ENCODE measurements at regions not wholly inside any gene's neighbourhood (a gene's known extent, or its start where the extent isn't known, plus 50 kb on each side); places are given as distances from the start of the nearest gene placed in this dataset.

DNA sequence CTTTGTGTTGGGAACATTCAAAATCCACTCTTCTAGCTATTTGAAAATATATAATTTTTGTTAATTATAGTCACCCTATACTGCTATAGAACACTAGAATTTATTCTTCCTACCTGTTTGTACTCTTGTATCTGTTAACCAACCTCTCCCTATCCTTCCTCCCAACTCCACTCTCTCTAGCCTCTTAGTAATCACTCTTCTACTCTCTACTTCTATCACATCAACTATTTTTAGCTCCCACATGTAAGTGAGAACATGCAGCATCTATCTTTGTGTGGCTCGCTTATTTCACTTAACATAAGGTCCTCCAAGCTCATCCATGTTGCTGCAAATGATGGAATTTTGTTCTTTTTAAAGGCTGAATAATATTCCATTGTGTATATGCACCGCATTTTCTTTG, 537.3 kb downstream of the MID1IP1 start:
- in situ Hi-C loops (cut with MboI; ENCODE audit: low sequenced_read_pairs) (no loop called here), dilution Hi-C loops (cut with HindIII; ENCODE audit: low sequenced_read_pairs, unreplicated experiment) (no loop called here), intact Hi-C loops (cut with micrococcal nuclease) (no loop called here)
- no peak overlapping the region for H2AK5ac ChIP-seq (ENCODE audit: low read depth, low read length)
- no peaks in the 10 kb centered on the region for H3K9me3 ChIP-seq (ENCODE audit: control insufficient read depth, insufficient read depth, low read length)
- no peak overlapping the region for H3K27ac ChIP-seq (ENCODE audit: insufficient read depth, low read length)
- no peak overlapping the region for H3K56ac ChIP-seq (ENCODE audit: extremely low read depth, insufficient read depth, low read length)
- BruUV-seq (replicated peaks) = no TSS peak
- H2AK9ac ChIP-seq (replicated peaks; ENCODE audit: low read depth, low read length, poor library complexity) = no peak overlapping the region
- no peak overlapping the region for H3K4ac ChIP-seq (ENCODE audit: low read depth, low read length)
- no peaks in the 10 kb centered on the region for H3K4me1 ChIP-seq (ENCODE audit: control insufficient read depth, insufficient read depth, low read length)
- no peak overlapping the region for H2BK15ac ChIP-seq (ENCODE audit: low read depth, low read length)
- H3K27me3 ChIP-seq (ENCODE audit: control insufficient read depth, insufficient read depth, low read length) = peaks cover 5% of the 10 kb centered on the region
- H3K79me1 ChIP-seq (ENCODE audit: low read depth in 1 of 2, low read length in 2 of 2) = no peaks in the 10 kb centered on the region
- H4K91ac ChIP-seq (ENCODE audit: insufficient read depth, low read depth, low read length) = no peak overlapping the region
- no peak overlapping the region for H2BK5ac ChIP-seq (ENCODE audit: low read depth, low read length, poor library complexity, severe bottlenecking)
- H3K36me3 ChIP-seq (ENCODE audit: control insufficient read depth, insufficient read depth, low read length) = no peaks in the 10 kb centered on the region
- no peak for ATAC-seq (ENCODE audit: low read depth)
- no peak overlapping the region for H4K8ac ChIP-seq (ENCODE audit: low read depth in 2 of 2, low read length in 2 of 2)
- no peak overlapping the region for H3K23ac ChIP-seq (ENCODE audit: low read depth, low read length)
- no peak overlapping the region for H3K4me2 ChIP-seq (ENCODE audit: low read depth, low read length)
- DNase-seq = no peak
- H2AFZ ChIP-seq (replicated peaks; ENCODE audit: low read length, poor library complexity) = no peak overlapping the region
- H4K20me1 ChIP-seq (ENCODE audit: insufficient read depth, low read length) = no peaks in the 10 kb centered on the region
- no peak overlapping the region for H3K14ac ChIP-seq (replicated peaks; ENCODE audit: low read depth, low read length)
- no peak overlapping the region for H2BK20ac ChIP-seq (ENCODE audit: low read depth, low read length)
- no CpG with 5 or more reads among the region's 2 CpGs for WGBS, 2 experiments (ENCODE audit: extremely low coverage in 2 of 2, insufficient read length in 1 of 2)
- no peak for TF ChIP-seq RFX5 (IDR thresholded peaks at IDR 0.05; ENCODE audit: low read depth, low read length)
- no peak for TF ChIP-seq USF2 (IDR thresholded peaks at IDR 0.05; ENCODE audit: low read depth, low read length)
- TF ChIP-seq MAFK (IDR thresholded peaks at IDR 0.05; ENCODE audit: low read depth, low read length) = no peak
- no peak for TF ChIP-seq CHD1 (IDR thresholded peaks at IDR 0.05; ENCODE audit: low read depth, low read length)
- no peak for TF ChIP-seq BHLHE40 (IDR thresholded peaks at IDR 0.05; ENCODE audit: low read depth, low read length)
- no peak for TF ChIP-seq POLR2A (IDR thresholded peaks at IDR 0.05; ENCODE audit: low read depth, low read length)
- ChIA-PET POLR2A (ENCODE audit: unreplicated experiment) (no interaction called here), CTCF (no interaction called here)
- no peak overlapping the region for H3K18ac ChIP-seq (ENCODE audit: low read depth, low read length)
- no peak overlapping the region for H4K5ac ChIP-seq (ENCODE audit: low read depth, low read length)
- H3K4me3 ChIP-seq (ENCODE audit: insufficient read depth, low read depth, low read length) = no peak overlapping the region
- no peaks in the 10 kb centered on the region for H3K9me1 ChIP-seq (ENCODE audit: insufficient read depth, low read length)
- H2BK120ac ChIP-seq (ENCODE audit: low read depth, low read length) = no peak overlapping the region
- no peak overlapping the region for H3K9ac ChIP-seq (ENCODE audit: low read depth, low read length)

Data from IMR-90 (cell line).